ENCODE measurements at regions not wholly inside any gene's neighbourhood (a gene's known extent, or its start where the extent isn't known, plus 50 kb on each side); places are given as distances from the start of the nearest gene placed in this dataset.
"Not testable (repeated sequence)": the region's sequence is repeated elsewhere in the genome, so short reads cannot be mapped to it uniquely, and the experiment has no call there.

DNA sequence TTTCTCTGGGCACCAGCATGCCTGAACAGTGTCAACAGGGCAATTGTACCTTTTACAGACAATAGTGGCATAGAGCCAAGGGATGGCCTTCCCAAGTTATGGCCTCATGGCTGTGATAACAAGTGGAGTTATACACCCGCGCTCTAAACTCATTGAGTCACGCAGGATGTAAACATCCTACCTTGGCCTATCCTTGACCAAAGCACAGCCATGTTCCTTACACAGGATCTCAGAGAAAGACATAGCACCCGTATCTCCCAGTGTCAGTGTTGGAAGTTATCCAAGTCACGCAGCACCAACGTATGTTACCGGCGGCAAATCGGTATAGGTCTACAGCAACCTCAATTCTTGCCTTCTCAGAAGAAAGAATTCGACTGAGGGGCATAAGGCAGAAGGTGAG lies 1654.9 kb upstream of the LRRTM3 start:
- no peaks in the 10 kb centered on the region for H3K27me3 Mint-ChIP-seq
- no peaks in the 10 kb centered on the region for H3K36me3 Mint-ChIP-seq (ENCODE audit: low read depth)
- no peak overlapping the region for H3K4me3 Mint-ChIP-seq
- no peaks in the 10 kb centered on the region for H3K4me1 Mint-ChIP-seq (ENCODE audit: low read depth)
- intact Hi-C loops (cut with micrococcal nuclease) = no loop called here
- H3K9me3 Mint-ChIP-seq = peaks cover 8% of the 10 kb centered on the region
- H3K27ac Mint-ChIP-seq = no peak overlapping the region

DNA sequence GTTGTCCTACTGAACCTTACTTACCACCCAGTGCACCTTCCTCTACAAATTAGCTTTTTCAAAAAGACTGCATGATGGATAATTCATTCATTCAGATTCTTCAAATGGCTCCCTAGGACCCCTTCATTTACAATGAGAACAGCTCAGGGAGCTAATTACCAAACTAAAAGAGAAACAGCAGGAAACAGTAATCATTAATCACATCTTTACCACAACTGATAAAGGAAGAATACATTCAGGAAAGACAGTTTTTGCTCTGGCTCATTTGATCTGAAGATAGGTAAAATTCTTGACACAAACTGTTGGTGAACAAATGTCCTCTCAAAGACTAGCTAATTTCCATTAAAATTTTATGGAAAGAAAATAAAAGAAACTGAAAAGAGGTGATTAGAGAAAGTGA lies 1652.7 kb upstream of the LRRTM3 start:
- Mint-ChIP-seq H3K9me3 (peaks cover 8% of the 10 kb centered on the region), H3K36me3 (ENCODE audit: low read depth) (no peaks in the 10 kb centered on the region), H3K27ac (no peak overlapping the region), H3K4me3 (no peak overlapping the region), H3K4me1 (ENCODE audit: low read depth) (no peaks in the 10 kb centered on the region), H3K27me3 (no peaks in the 10 kb centered on the region)
- intact Hi-C loops (cut with micrococcal nuclease) = no loop called here

DNA sequence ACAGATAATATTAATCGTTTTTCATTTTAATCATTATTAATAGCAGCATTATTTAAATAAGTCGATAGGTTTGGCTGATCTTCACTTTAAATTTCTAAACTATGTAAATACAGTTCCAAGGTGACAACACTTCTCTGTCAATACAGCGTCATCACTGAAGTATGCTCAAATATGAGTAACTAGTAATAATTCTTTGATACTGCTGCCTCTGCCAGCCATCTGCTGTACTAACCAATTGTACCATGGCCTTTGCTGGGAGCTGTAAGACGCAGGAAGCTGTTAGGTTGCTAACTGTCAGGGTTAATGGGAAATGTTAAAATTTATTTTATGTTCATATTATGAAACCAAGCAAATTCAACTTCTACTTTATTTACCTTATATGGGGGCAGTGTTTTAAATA lies 1650.5 kb upstream of the LRRTM3 start:
- Mint-ChIP-seq H3K9me3 (peaks cover 29% of the 10 kb centered on the region), H3K4me1 (ENCODE audit: low read depth) (no peaks in the 10 kb centered on the region), H3K36me3 (ENCODE audit: low read depth) (no peaks in the 10 kb centered on the region), H3K4me3 (no peak overlapping the region), H3K27me3 (no peaks in the 10 kb centered on the region), H3K27ac (no peak overlapping the region)
- intact Hi-C loops (cut with micrococcal nuclease) = no loop called here

DNA sequence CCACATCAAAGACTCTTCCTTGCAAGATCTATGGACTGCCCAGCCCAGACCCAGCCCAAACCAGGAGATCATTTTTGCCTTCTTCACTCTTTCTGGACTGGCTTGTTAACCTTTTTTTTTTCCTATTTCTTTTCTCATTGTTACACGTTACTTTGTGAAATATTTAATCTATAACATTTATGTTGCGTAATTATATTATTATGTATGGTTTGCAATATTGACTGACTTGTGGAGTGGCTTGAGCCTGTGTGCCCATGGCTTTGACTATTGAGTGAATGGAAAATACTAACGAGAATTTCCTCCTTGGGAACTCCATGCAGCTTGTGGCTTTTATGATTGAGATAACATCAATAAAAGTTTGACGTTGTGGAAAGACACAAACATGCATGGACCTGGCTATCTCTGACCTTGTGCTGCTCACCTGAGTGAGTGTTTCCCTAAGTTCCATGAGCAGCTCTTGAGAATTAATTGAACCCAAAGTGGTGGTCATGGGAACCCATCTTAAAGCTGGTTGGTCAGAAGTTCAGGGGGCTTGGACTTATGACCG lies 1641.3 kb upstream of the LRRTM3 start:
- Mint-ChIP-seq H3K27me3 (no peaks in the 10 kb centered on the region), H3K4me3 (no peak overlapping the region), H3K4me1 (ENCODE audit: low read depth) (no peaks in the 10 kb centered on the region), H3K27ac (no peak overlapping the region), H3K36me3 (ENCODE audit: low read depth) (no peaks in the 10 kb centered on the region), H3K9me3 (peaks cover 28% of the 10 kb centered on the region)
- intact Hi-C loops (cut with micrococcal nuclease) = no loop called here

DNA sequence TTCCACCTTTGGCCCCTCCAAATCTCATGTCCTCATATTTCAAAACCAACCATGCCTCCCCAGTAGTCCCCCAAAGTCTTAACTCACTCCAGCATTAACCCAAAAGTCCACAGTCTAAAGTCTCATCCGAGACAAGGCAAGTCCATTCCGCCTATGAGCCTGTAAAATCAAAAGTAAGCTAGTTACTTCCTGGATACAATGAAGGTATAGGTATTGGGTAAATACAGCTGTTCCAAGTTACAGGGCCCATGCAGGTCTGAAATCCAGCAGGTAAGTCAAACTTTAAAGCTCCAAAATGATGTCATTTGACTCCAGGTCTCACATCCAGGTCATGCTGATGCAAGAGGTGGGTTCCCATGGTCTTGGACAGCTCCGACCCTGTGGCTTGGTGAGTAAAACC lies 1640.1 kb upstream of the LRRTM3 start:
- H3K4me1 Mint-ChIP-seq (ENCODE audit: low read depth); H3K36me3 Mint-ChIP-seq (ENCODE audit: low read depth); H3K4me3 Mint-ChIP-seq; H3K27ac Mint-ChIP-seq; H3K27me3 Mint-ChIP-seq; intact Hi-C loops (cut with micrococcal nuclease): not testable (repeated sequence)
- peaks cover 22% of the 10 kb centered on the region for H3K9me3 Mint-ChIP-seq

DNA sequence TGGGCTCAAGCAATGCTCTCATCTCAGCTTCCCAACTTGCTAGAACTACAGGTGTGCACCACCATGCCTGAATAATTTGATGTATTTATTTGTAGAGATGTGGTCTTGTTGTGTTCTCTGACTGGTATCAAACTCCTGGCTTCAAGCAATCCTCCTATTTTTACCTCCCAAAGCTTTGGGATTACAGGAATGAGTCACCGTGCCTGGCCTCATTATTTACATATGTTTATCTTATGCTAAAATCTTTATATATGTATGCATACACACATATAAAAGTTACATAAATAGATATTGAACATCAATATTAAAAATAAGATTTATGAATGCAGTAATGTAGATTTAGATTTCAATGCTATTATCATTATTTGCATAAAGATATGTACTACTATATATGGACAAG lies 1634.5 kb upstream of the LRRTM3 start:
- H3K4me3 Mint-ChIP-seq = no peak overlapping the region

DNA sequence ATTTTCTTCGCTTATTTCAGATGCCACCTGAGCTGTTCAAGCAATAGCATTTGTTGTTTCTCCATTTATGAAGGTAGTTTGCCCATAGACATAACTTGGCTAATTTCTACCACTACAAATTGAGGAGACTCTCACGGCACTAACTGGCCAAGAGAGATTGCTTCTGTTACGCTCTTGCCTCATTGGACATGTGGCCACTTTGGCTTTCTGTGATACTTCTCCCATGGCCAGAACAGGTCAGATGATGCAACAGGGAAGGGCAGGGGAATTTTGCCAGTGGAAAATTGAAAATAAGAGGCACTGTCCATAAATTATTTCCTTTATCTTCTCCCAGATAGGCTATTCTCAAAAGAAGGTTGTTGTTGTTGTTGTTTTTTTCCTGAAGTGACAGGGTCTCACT lies 1633.3 kb upstream of the LRRTM3 start:
- no peak overlapping the region for H3K27ac Mint-ChIP-seq
- H3K9me3 Mint-ChIP-seq = no peaks in the 10 kb centered on the region
- no peaks in the 10 kb centered on the region for H3K27me3 Mint-ChIP-seq
- no peaks in the 10 kb centered on the region for H3K4me1 Mint-ChIP-seq (ENCODE audit: low read depth)
- intact Hi-C loops (cut with micrococcal nuclease) = no loop called here
- H3K36me3 Mint-ChIP-seq (ENCODE audit: low read depth) = no peaks in the 10 kb centered on the region
- H3K4me3 Mint-ChIP-seq = no peak overlapping the region

More for the DNA sequence above, 1634.5 kb upstream of the LRRTM3 start:
- Mint-ChIP-seq H3K9me3 (no peaks in the 10 kb centered on the region), H3K36me3 (ENCODE audit: low read depth) (no peaks in the 10 kb centered on the region), H3K4me1 (ENCODE audit: low read depth) (no peaks in the 10 kb centered on the region), H3K27me3 (no peaks in the 10 kb centered on the region), H3K27ac (no peak overlapping the region)
- intact Hi-C loops (cut with micrococcal nuclease) = no loop called here

DNA sequence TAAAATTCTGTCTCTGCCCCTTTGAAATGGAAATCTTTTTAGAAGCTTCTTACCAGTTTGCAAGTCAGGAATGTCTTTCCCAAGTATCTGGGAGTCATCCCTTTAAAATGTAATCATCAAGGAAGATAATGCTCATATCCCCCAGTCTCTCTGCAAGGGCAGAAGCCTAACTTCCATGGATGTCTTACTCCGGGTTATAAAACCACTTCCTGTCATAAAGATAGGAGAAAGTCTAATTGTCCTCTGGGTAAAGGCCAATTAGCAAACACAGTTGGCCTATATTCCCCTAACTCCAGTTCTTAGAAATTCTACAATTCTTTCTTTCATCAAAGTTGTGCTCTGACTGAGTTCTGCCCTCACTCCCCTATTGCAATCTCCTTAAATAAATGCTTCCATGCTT lies 1631.5 kb upstream of the LRRTM3 start:
- Mint-ChIP-seq H3K4me3 (no peak overlapping the region), H3K27ac (no peak overlapping the region), H3K36me3 (ENCODE audit: low read depth) (no peaks in the 10 kb centered on the region), H3K27me3 (no peaks in the 10 kb centered on the region), H3K4me1 (ENCODE audit: low read depth) (no peaks in the 10 kb centered on the region), H3K9me3 (no peaks in the 10 kb centered on the region)
- intact Hi-C loops (cut with micrococcal nuclease) = no loop called here

DNA sequence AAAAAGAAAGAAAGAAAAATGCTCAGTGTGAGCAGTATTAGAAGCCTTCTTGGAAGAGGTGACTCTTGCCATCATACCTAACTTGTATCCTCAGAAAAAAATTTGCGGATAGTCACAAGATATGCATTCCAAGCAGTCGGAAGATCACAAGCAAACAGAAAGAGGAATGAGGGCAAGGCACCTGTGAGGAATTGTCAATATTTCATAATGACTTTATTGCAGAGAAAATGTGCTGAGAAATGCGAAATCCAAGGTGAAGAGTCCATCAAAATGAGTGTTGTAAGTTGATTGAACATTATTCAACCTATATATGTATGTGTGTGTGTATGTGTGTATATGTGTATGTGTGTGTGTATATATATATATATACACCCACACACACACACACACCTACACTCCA lies 1624.7 kb upstream of the LRRTM3 start:
- Mint-ChIP-seq H3K9me3 (no peaks in the 10 kb centered on the region), H3K36me3 (ENCODE audit: low read depth) (no peaks in the 10 kb centered on the region), H3K27ac (no peak overlapping the region), H3K4me1 (ENCODE audit: low read depth) (no peaks in the 10 kb centered on the region), H3K27me3 (no peaks in the 10 kb centered on the region), H3K4me3 (no peak overlapping the region)
- intact Hi-C loops (cut with micrococcal nuclease) = no loop called here

DNA sequence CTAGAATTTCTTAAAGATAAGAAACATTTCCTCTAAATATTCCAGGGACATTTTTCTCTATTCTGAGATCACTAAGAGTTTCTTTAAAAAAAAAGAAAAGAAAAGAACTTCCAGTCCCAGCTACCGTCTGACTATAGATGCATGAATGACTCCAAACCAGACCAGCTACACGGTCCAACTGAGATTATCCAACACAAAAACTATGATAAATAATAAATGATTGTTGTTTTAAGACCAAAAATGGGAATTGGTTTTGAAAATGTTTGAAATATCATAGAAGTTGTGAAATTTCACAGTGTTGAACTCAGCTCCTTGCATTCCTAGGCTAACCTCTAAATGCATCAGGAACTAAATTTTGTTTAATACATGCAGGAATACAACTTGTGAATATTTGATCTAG lies 1619.6 kb upstream of the LRRTM3 start:
- H3K27ac Mint-ChIP-seq = no peak overlapping the region
- H3K9me3 Mint-ChIP-seq = no peaks in the 10 kb centered on the region
- intact Hi-C loops (cut with micrococcal nuclease) = no loop called here
- no peak overlapping the region for H3K4me3 Mint-ChIP-seq
- no peaks in the 10 kb centered on the region for H3K4me1 Mint-ChIP-seq (ENCODE audit: low read depth)
- no peaks in the 10 kb centered on the region for H3K36me3 Mint-ChIP-seq (ENCODE audit: low read depth)
- no peaks in the 10 kb centered on the region for H3K27me3 Mint-ChIP-seq

DNA sequence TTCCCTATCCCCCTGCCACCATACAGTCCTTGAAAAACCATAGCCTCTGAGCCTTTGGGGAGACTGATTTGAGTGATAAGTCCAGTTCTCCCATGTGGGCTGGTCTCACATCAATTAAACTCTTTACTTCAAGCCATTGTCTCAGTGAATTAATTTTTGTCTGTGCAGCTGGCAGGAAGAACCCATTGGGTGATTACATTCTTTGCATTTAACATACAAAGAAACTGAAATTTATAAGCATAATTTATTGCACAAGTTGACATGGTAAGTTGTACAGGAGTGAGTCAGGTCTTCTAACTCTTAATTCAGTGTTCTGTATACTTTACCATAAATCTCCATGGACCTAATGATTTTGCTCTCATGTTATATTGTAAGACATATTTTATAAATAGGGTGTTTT lies 1613.0 kb upstream of the LRRTM3 start:
- Mint-ChIP-seq H3K4me3 (no peak overlapping the region), H3K4me1 (ENCODE audit: low read depth) (no peaks in the 10 kb centered on the region), H3K27me3 (no peaks in the 10 kb centered on the region), H3K27ac (no peak overlapping the region), H3K36me3 (ENCODE audit: low read depth) (no peaks in the 10 kb centered on the region), H3K9me3 (no peaks in the 10 kb centered on the region)
- intact Hi-C loops (cut with micrococcal nuclease) = no loop called here

DNA sequence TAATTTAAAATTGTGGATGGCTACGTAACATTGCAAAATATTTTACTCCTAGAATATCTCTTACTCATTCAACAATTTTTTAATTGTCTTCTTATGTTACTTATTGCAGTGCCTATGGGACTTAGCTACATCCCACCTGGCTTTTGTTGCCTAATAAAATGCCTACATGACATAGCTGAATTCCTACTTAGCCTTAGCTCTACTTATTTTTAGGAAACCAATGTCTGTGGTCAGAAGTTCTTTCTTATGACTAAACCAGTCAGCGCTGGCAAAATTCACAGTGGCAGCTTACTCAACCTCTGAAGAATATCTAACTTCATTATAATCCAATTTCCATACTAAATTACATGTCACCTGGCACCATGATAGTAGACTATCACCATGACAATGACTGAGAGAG lies 1612.4 kb upstream of the LRRTM3 start:
- H3K36me3 Mint-ChIP-seq (ENCODE audit: low read depth) = no peaks in the 10 kb centered on the region
- H3K4me1 Mint-ChIP-seq (ENCODE audit: low read depth) = no peaks in the 10 kb centered on the region
- intact Hi-C loops (cut with micrococcal nuclease) = no loop called here
- no peak overlapping the region for H3K27ac Mint-ChIP-seq
- no peak overlapping the region for H3K4me3 Mint-ChIP-seq
- no peaks in the 10 kb centered on the region for H3K27me3 Mint-ChIP-seq
- H3K9me3 Mint-ChIP-seq = no peaks in the 10 kb centered on the region

DNA sequence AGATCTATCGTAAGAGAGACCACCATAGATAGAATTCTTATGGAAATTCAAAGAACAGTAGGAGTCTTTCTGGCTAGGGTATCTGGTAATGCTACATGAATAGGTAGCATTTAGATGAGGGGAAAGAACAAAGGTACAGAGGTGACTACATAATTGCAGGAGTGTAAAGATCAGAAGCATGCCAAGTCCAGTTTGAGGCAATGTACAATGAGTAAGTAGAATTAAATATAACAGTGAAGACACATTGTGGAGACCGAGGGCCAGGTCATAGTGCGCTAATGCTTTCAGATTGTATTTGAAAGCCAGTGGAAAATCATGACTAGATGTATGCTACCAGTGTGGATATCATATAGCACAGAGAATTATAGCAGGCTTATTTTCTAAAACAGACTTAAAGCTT lies 1611.6 kb upstream of the LRRTM3 start:
- intact Hi-C loops (cut with micrococcal nuclease) = no loop called here
- Mint-ChIP-seq H3K9me3 (no peaks in the 10 kb centered on the region), H3K4me3 (no peak overlapping the region), H3K27me3 (no peaks in the 10 kb centered on the region), H3K36me3 (ENCODE audit: low read depth) (no peaks in the 10 kb centered on the region), H3K4me1 (ENCODE audit: low read depth) (no peaks in the 10 kb centered on the region), H3K27ac (no peak overlapping the region)

DNA sequence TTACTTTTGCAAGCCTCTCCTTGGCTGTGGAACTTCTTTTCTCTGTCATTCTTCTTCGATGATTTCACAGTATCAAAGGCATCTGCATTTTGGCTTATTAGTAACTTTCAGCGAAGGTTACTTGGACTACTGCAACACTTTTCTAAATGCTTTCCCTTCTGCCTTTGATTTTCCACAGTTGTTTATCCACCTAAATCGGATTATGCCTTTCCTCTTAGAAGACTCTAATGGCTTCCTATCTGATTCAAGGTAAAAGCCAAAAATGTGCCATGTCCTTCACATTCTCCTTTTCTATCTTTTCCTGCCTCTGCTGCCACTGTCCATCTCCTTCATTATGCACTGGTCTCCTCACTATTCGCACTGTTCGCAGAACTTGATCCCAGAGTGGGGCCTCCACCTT lies 1606.3 kb upstream of the LRRTM3 start:
- intact Hi-C loops (cut with micrococcal nuclease) = no loop called here
- Mint-ChIP-seq H3K4me1 (ENCODE audit: low read depth) (no peaks in the 10 kb centered on the region), H3K27ac (no peak overlapping the region), H3K27me3 (no peaks in the 10 kb centered on the region), H3K9me3 (no peaks in the 10 kb centered on the region), H3K4me3 (no peak overlapping the region), H3K36me3 (ENCODE audit: low read depth) (no peaks in the 10 kb centered on the region)

DNA sequence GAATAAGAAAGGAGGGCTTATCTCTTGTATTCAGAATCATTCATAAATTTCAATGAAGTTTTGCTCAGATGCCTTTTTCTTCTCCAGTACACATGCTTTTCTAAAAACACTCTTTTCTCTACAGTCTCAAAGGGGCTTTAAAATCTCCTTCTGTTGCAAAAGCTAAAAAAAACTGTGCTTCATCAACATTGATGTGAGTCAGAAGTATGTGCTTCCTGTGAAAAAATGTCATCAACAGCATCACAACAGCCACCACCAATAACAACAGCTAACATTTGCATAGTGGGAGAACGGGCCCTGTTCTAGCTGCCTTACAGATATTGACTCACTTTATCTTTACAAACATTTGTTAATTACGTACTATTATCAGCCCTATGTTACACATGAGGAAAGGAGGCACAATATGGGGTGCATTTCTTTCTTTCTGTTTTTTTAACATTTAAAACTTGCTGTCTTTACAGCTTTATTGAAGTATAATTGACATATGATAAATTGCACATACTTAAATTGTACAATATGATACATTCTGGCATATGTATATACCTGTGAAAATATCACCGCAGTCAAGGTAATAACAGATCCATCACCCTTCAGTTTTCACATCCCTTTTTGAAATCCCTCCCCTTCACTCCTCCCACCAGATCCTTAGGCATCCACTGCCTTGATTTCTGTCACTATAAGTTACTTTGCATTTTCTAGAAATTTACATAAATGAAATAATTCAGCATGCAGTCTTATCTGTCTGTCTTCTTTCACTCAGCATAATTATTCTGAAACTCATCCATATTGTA lies 1605.4 kb upstream of the LRRTM3 start:
- no peaks in the 10 kb centered on the region for H3K36me3 Mint-ChIP-seq (ENCODE audit: low read depth)
- no peak overlapping the region for H3K27ac Mint-ChIP-seq
- no peaks in the 10 kb centered on the region for H3K4me1 Mint-ChIP-seq (ENCODE audit: low read depth)
- no peaks in the 10 kb centered on the region for H3K27me3 Mint-ChIP-seq
- intact Hi-C loops (cut with micrococcal nuclease) = no loop called here
- no peaks in the 10 kb centered on the region for H3K9me3 Mint-ChIP-seq
- H3K4me3 Mint-ChIP-seq = no peak overlapping the region
